Smooth muscle cell (in vitro differentiated cells): ENCODE measurements at regions not wholly inside any gene's neighbourhood (a gene's known extent, or its start where the extent isn't known, plus 50 kb on each side); places are given as distances from the start of the nearest gene placed in this dataset.

Source experiments
- DNase-seq: peaks from one replicate; lab custom pipeline; 2025; ENCODE audit not compliant: unreplicated experiment; lab: John Stamatoyannopoulos, UW
- H2AFZ ChIP-seq: fragments of 200-600 bp; sonication (generic); 2 replicates; pipeline ENCODE4 v1.6.0; 2016; ENCODE audit warnings: antibody characterized with exemption, low read depth, mild to moderate bottlenecking
- H3F3A ChIP-seq: fragments of 200-600 bp; sonication (generic); 2 replicates; pipeline ENCODE4 v1.6.0; 2017; ENCODE audit warnings: antibody characterized with exemption, low read depth
- H3K27ac ChIP-seq: fragments of 200-600 bp; sonication (generic); 2 replicates; pipeline ENCODE4 v1.5.1; 2016; ENCODE audit warnings: low read depth, mild to moderate bottlenecking
- H3K27me3 ChIP-seq: fragments of 200-600 bp; sonication (generic); 2 replicates; pipeline ENCODE4 v1.6.1; 2016; ENCODE audit warnings: low read depth, mild to moderate bottlenecking
- H3K36me3 ChIP-seq: fragments of 200-600 bp; sonication (generic); 2 replicates; pipeline ENCODE4 v1.5.1; 2016; ENCODE audit warnings: low read depth
- H3K4me1 ChIP-seq: fragments of 200-600 bp; sonication (generic); 2 replicates; pipeline ENCODE4 v1.5.1; 2016; ENCODE audit warnings: low read depth
- H3K4me2 ChIP-seq: fragments of 200-600 bp; sonication (generic); 2 replicates; pipeline ENCODE4 v1.6.0; 2016; ENCODE audit warnings: mild to moderate bottlenecking
- H3K4me3 ChIP-seq: fragments of 200-600 bp; sonication (generic); 2 replicates; pipeline ENCODE4 v1.5.1; 2016; ENCODE audit warnings: mild to moderate bottlenecking
- H3K79me2 ChIP-seq: fragments of 200-600 bp; sonication (generic); 2 replicates; pipeline ENCODE4 v1.6.0; 2016; ENCODE audit warnings: low read depth, mild to moderate bottlenecking
- H3K9ac ChIP-seq: fragments of 200-600 bp; sonication (generic); 2 replicates; pipeline ENCODE4 v1.6.0; 2016; ENCODE audit warnings: low read depth
- H3K9me3 ChIP-seq: fragments of 200-600 bp; sonication (generic); replicated peaks from 2 replicates; pipeline ENCODE4 v1.5.1; 2016; ENCODE audit warnings: low read depth
- H4K20me1 ChIP-seq: fragments of 200-600 bp; sonication (generic); 2 replicates; pipeline ENCODE4 v1.6.0; 2016; ENCODE audit warnings: low read depth
- WGBS: methylation state at CpG from one replicate; pipeline ENCODE4 v1.1.7; 2016; ENCODE audit warnings: low lambda C conversion rate; 5-methylcytosine and 5-hydroxymethylcytosine counted together
- TF ChIP-seq, protein P1 (sequence below): fragments of 200-600 bp; sonication (generic); IDR thresholded peaks from 2 replicates; pipeline ENCODE4 v1.5.1; 2017; ENCODE audit warnings: borderline replicate concordance, mild to moderate bottlenecking, antibody characterized with exemption; ENCODE audit not compliant: insufficient read depth, poor library complexity, severe bottlenecking

- H2AFZ ChIP-seq = no peak overlapping the region
- no peaks in the 10 kb centered on the region for H3F3A ChIP-seq
- H3K4me2 ChIP-seq = no peak overlapping the region
- H4K20me1 ChIP-seq = no peaks in the 10 kb centered on the region
- H3K27me3 ChIP-seq = no peaks in the 10 kb centered on the region
- no peak for DNase-seq
- TF ChIP-seq, protein P1, sequence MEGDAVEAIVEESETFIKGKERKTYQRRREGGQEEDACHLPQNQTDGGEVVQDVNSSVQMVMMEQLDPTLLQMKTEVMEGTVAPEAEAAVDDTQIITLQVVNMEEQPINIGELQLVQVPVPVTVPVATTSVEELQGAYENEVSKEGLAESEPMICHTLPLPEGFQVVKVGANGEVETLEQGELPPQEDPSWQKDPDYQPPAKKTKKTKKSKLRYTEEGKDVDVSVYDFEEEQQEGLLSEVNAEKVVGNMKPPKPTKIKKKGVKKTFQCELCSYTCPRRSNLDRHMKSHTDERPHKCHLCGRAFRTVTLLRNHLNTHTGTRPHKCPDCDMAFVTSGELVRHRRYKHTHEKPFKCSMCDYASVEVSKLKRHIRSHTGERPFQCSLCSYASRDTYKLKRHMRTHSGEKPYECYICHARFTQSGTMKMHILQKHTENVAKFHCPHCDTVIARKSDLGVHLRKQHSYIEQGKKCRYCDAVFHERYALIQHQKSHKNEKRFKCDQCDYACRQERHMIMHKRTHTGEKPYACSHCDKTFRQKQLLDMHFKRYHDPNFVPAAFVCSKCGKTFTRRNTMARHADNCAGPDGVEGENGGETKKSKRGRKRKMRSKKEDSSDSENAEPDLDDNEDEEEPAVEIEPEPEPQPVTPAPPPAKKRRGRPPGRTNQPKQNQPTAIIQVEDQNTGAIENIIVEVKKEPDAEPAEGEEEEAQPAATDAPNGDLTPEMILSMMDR = no peak
- no peak overlapping the region for H3K9ac ChIP-seq
- 74% methylated on average over 4 of the region's 4 CpGs for WGBS
- H3K9me3 ChIP-seq = no peaks in the 10 kb centered on the region
- no peaks in the 10 kb centered on the region for H3K36me3 ChIP-seq
- H3K4me1 ChIP-seq = no peaks in the 10 kb centered on the region
- H3K27ac ChIP-seq = no peak overlapping the region
- H3K79me2 ChIP-seq = no peaks in the 10 kb centered on the region
- no peak overlapping the region for H3K4me3 ChIP-seq
Observed at GRCh38 chr10:64523065-64523759, 1002.0 kb downstream of the REEP3 start.

- Histone ChIP-seq H3K9ac (no peak overlapping the region), H3K4me2 (no peak overlapping the region), H3K27ac (no peak overlapping the region), H2AFZ (no peak overlapping the region), H3F3A (no peaks in the 10 kb centered on the region), H4K20me1 (no peaks in the 10 kb centered on the region), H3K4me3 (no peak overlapping the region), H3K9me3 (no peaks in the 10 kb centered on the region), H3K27me3 (no peaks in the 10 kb centered on the region), H3K79me2 (no peaks in the 10 kb centered on the region), H3K4me1 (no peaks in the 10 kb centered on the region), H3K36me3 (no peaks in the 10 kb centered on the region)
- 79% methylated on average over 7 of the region's 7 CpGs for WGBS
- no peak for DNase-seq
- TF ChIP-seq, protein P1 = no peak
Observed at GRCh38 chr10:64528294-64529002, 1007.2 kb downstream of the REEP3 start.

DNA sequence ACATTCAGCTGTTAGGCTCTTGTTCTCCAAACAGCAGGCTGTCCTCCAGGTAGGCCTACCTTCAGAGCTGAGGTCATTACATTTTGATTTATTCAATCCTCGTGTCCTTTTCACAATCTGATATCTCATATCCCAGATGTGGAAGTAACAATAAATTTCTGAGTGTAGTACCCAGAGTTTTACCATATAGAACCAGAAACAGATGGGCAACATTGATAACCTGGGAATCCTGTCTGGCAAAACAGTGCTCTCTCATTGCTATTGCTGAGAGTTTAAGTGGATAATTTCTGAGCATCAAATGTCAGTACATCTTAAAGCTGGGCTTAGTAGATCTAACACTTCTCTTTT is 1007.8 kb downstream of the REEP3 start:
- Histone ChIP-seq H3K9me3 (no peaks in the 10 kb centered on the region), H3K4me1 (no peaks in the 10 kb centered on the region), H3K9ac (no peak overlapping the region), H3K27ac (no peak overlapping the region), H3K27me3 (no peaks in the 10 kb centered on the region), H3K79me2 (no peaks in the 10 kb centered on the region), H3K4me2 (no peak overlapping the region), H3K4me3 (no peak overlapping the region), H3F3A (no peaks in the 10 kb centered on the region), H4K20me1 (no peaks in the 10 kb centered on the region), H3K36me3 (no peaks in the 10 kb centered on the region), H2AFZ (no peak overlapping the region)
- TF ChIP-seq, protein P1 = no peak
- no peak for DNase-seq
- 85% methylated on average over 1 of the region's 1 CpG for WGBS
